GM18507 (cell line): ENCODE measurements at regions not wholly inside any gene's neighbourhood (a gene's known extent, or its start where the extent isn't known, plus 50 kb on each side); places are given as distances from the start of the nearest gene placed in this dataset.
"Not testable (repeated sequence)": the region's sequence is repeated elsewhere in the genome, so short reads cannot be mapped to it uniquely, and the experiment has no call there.

ENCODE experiments used
- DNase-seq: peaks from one replicate; pipeline ENCODE4 v3.0.0; 2011; ENCODE audit warnings: low read depth; ENCODE audit not compliant: insufficient read length; ENCODE audit errors: extremely low spot score
- FAIRE-seq: peaks from 2 replicates; lab custom pipeline; 2011; peaks lifted over from hg19 to GRCh38; lab: Jason Lieb, UNC

GRCh38 chr16:66045626-66046025, 320.9 kb upstream of the CDH5 start:
- DNase-seq: no peak
- no peak for FAIRE-seq

- FAIRE-seq (no peak), DNase-seq (no peak)
These were observed 321.9 kb upstream of the CDH5 start for GRCh38 chr16:66044556-66044955.

GRCh38 chr16:66044089-66044488, 322.4 kb upstream of the CDH5 start:
- no peak for FAIRE-seq

GRCh38 chr16:66043326-66043725, 323.2 kb upstream of the CDH5 start:
- DNase-seq (no peak), FAIRE-seq (no peak)

More at GRCh38 chr16:66044089-66044488, 322.4 kb upstream of the CDH5 start:
- no peak for DNase-seq

- no peak for DNase-seq
- FAIRE-seq: no peak
These were observed 324.1 kb upstream of the CDH5 start for GRCh38 chr16:66042341-66042740.

- FAIRE-seq (no peak), DNase-seq (no peak)
These were observed 324.6 kb upstream of the CDH5 start for GRCh38 chr16:66041907-66042306.

- no peak for FAIRE-seq
- DNase-seq: no peak
These were observed 326.7 kb upstream of the CDH5 start for GRCh38 chr16:66039793-66040192.

GRCh38 chr16:66036793-66037715, 329.4 kb upstream of the CDH5 start:
- DNase-seq (no peak), FAIRE-seq (no peak)

- no peak for DNase-seq
- FAIRE-seq: no peak
These were observed 330.3 kb upstream of the CDH5 start for GRCh38 chr16:66036184-66036583.

- FAIRE-seq: no peak
- no peak for DNase-seq
These were observed 331.4 kb upstream of the CDH5 start for GRCh38 chr16:66035096-66035495.

GRCh38 chr16:66032841-66033240, 333.6 kb upstream of the CDH5 start:
- FAIRE-seq (no peak), DNase-seq (no peak)

- no peak for FAIRE-seq
- no peak for DNase-seq
These were observed 336.5 kb upstream of the CDH5 start for GRCh38 chr16:66030036-66030435.

GRCh38 chr16:66028510-66029216, 337.8 kb upstream of the CDH5 start:
- DNase-seq (no peak), FAIRE-seq (no peak)

- no peak for FAIRE-seq
These were observed 339.6 kb upstream of the CDH5 start for GRCh38 chr16:66026787-66027330.

GRCh38 chr16:66026211-66026610, 340.3 kb upstream of the CDH5 start:
- DNase-seq (no peak), FAIRE-seq (no peak)

More at GRCh38 chr16:66026787-66027330, 339.6 kb upstream of the CDH5 start:
- no peak for DNase-seq

GRCh38 chr16:66025751-66026150, 340.7 kb upstream of the CDH5 start:
- no peak for FAIRE-seq
- DNase-seq: no peak

GRCh38 chr16:66024567-66024966, 341.9 kb upstream of the CDH5 start:
- DNase-seq, FAIRE-seq: not testable (repeated sequence)

- DNase-seq: no peak
- no peak for FAIRE-seq
These were observed 343.0 kb upstream of the CDH5 start for GRCh38 chr16:66023481-66023880.

- DNase-seq: no peak
- FAIRE-seq: no peak
These were observed 345.8 kb upstream of the CDH5 start for GRCh38 chr16:66020642-66021041.

- FAIRE-seq (no peak), DNase-seq (no peak)
These were observed 346.4 kb upstream of the CDH5 start for GRCh38 chr16:66020046-66020445.
